Glutamatergic neuron (in vitro differentiated cells): ENCODE measurements at regions not wholly inside any gene's neighbourhood (a gene's known extent, or its start where the extent isn't known, plus 50 kb on each side); places are given as distances from the start of the nearest gene placed in this dataset.
"Not testable (repeated sequence)": the region's sequence is repeated elsewhere in the genome, so short reads cannot be mapped to it uniquely, and the experiment has no call there.

Experiments used
- DNase-seq: peaks from one replicate; pipeline ENCODE4 v3.0.0; 2022
- H3K27ac Mint-ChIP-seq: one replicate; pipeline ENCODE4 v1.8.0; 2020; ENCODE audit warnings: mild to moderate bottlenecking, mixed read lengths, inconsistent platforms; ENCODE audit not compliant: unreplicated experiment
- H3K27me3 Mint-ChIP-seq: one replicate; pipeline ENCODE4 v1.8.0; 2020; ENCODE audit warnings: mild to moderate bottlenecking, moderate library complexity, mixed read lengths, inconsistent platforms; ENCODE audit not compliant: unreplicated experiment
- H3K36me3 Mint-ChIP-seq: one replicate; pipeline ENCODE4 v1.8.0; 2020; ENCODE audit warnings: mild to moderate bottlenecking, mixed read lengths, inconsistent platforms; ENCODE audit not compliant: unreplicated experiment
- H3K4me1 Mint-ChIP-seq: one replicate; pipeline ENCODE4 v1.8.0; 2020; ENCODE audit warnings: mild to moderate bottlenecking, low read depth, mixed read lengths, inconsistent platforms; ENCODE audit not compliant: unreplicated experiment
- H3K4me3 Mint-ChIP-seq: one replicate; pipeline ENCODE4 v1.8.0; 2020; ENCODE audit warnings: mild to moderate bottlenecking, mixed read lengths, inconsistent platforms; ENCODE audit not compliant: unreplicated experiment
- H3K9me3 Mint-ChIP-seq: one replicate; pipeline ENCODE4 v1.8.0; 2020; ENCODE audit warnings: mild to moderate bottlenecking, moderate library complexity, mixed read lengths, inconsistent platforms; ENCODE audit not compliant: unreplicated experiment
- TF ChIP-seq, protein P1 (sequence below): fragments of 200-600 bp; sonication (generic); IDR thresholded peaks from one replicate; pipeline ENCODE4 v1.5.0; 2021; ENCODE audit not compliant: partially characterized antibody, unreplicated experiment

- Mint-ChIP-seq H3K4me1 (no peaks in the 10 kb centered on the region), H3K9me3 (no peaks in the 10 kb centered on the region), H3K27me3 (peaks cover 2% of the 10 kb centered on the region), H3K4me3 (no peak overlapping the region), H3K36me3 (no peaks in the 10 kb centered on the region), H3K27ac (no peak overlapping the region)
- TF ChIP-seq, protein P1, sequence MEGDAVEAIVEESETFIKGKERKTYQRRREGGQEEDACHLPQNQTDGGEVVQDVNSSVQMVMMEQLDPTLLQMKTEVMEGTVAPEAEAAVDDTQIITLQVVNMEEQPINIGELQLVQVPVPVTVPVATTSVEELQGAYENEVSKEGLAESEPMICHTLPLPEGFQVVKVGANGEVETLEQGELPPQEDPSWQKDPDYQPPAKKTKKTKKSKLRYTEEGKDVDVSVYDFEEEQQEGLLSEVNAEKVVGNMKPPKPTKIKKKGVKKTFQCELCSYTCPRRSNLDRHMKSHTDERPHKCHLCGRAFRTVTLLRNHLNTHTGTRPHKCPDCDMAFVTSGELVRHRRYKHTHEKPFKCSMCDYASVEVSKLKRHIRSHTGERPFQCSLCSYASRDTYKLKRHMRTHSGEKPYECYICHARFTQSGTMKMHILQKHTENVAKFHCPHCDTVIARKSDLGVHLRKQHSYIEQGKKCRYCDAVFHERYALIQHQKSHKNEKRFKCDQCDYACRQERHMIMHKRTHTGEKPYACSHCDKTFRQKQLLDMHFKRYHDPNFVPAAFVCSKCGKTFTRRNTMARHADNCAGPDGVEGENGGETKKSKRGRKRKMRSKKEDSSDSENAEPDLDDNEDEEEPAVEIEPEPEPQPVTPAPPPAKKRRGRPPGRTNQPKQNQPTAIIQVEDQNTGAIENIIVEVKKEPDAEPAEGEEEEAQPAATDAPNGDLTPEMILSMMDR = no peak
- no peak for DNase-seq
Observed at GRCh38 chr7:81294897-81295515, 376.2 kb upstream of the SEMA3C start.

DNA sequence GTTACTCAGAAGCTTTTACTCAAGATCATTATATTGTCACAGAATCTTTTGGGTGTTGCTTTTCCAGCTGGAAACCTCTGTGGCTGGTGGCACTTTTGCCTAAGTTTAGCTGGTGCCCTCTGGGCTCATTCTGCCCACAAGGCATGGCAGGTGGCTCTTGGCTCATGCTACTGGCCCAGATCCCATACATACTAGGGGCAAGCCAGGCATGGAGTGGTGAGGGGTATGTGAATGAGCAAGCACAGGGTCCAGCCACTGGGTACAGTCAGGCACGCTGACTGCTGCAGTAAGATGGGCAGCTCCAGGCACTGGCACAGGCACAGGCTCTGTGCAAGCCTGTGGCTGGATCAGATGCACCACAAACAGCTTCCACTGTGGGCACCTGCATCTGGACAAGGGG lies 375.0 kb upstream of the SEMA3C start:
- no peaks in the 10 kb centered on the region for H3K4me1 Mint-ChIP-seq
- no peaks in the 10 kb centered on the region for H3K9me3 Mint-ChIP-seq
- H3K27me3 Mint-ChIP-seq = peaks cover 2% of the 10 kb centered on the region
- TF ChIP-seq, protein P1 = no peak
- no peaks in the 10 kb centered on the region for H3K36me3 Mint-ChIP-seq
- H3K4me3 Mint-ChIP-seq = no peak overlapping the region
- H3K27ac Mint-ChIP-seq = no peak overlapping the region
- DNase-seq = no peak

DNA sequence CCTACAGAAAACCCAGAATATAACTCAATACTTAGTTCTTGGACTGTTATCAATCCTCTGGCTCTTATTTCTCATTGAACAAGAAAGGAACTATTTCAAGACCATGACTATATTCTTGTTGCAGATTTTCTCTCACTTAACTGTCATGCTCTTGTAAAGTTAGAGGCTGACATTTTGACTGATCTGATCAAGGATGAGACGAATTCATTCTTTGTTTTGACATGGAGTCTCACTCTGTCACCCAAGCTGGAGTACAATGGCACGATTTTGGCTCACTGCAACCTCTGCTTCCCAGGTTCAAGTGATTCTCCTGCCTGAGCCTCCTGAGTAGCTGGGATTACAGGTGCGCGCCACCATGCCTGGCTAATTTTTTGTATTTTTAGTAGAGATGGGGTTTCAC lies 367.9 kb upstream of the SEMA3C start:
- H3K4me1 Mint-ChIP-seq, H3K27ac Mint-ChIP-seq, H3K9me3 Mint-ChIP-seq, H3K4me3 Mint-ChIP-seq, DNase-seq, H3K36me3 Mint-ChIP-seq, H3K27me3 Mint-ChIP-seq: not testable (repeated sequence)

DNA sequence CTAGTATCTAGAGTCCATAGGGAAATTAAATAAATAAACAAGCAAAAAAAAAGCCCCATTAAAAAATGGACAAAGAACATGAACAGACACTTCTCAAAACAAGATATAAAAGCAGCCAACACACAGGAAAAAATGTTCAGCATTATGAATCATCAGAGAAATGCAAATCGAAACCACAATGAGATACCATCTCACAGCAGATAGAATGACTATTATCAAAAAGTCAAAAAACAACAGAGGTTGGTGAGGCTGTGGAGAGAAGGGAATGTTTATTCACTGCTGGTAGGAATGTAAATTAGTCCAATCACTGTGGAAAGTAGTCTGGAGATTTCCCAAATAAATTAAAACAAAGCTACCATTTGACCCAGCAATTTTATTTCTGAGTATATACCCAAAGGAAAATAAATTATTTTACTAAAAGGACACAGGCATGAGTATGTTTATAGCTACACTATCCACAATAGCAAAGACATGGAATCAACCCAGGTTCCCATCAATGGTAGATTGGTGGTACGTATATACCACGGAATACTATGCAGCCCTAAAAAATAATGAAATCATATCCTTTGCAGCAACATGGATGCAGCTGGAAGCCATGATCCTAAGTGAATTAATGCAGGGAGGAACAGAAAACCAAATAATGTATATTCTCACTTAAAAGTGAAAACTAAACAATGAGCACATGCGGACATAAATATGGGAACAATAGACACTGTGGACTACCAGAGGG lies 366.5 kb upstream of the SEMA3C start:
- Mint-ChIP-seq H3K36me3 (no peaks in the 10 kb centered on the region), H3K27ac (no peak overlapping the region), H3K4me1 (no peaks in the 10 kb centered on the region), H3K9me3 (no peaks in the 10 kb centered on the region), H3K27me3 (no peaks in the 10 kb centered on the region), H3K4me3 (no peak overlapping the region)
- no peak for DNase-seq
- TF ChIP-seq, protein P1 = no peak

GRCh38 chr7:81284576-81284975 lies 365.7 kb upstream of the SEMA3C start:
- Mint-ChIP-seq H3K4me3 (no peak overlapping the region), H3K4me1 (no peaks in the 10 kb centered on the region), H3K36me3 (no peaks in the 10 kb centered on the region), H3K27me3 (no peaks in the 10 kb centered on the region), H3K27ac (no peak overlapping the region), H3K9me3 (no peaks in the 10 kb centered on the region)
- TF ChIP-seq, protein P1 = no peak
- DNase-seq = no peak
